ENCODE measurements at regions not wholly inside any gene's neighbourhood (a gene's known extent, or its start where the extent isn't known, plus 50 kb on each side); places are given as distances from the start of the nearest gene placed in this dataset.

GRCh38 chr3:164608554-164609276 lies 469.6 kb downstream of the SI start:
- H2AFZ ChIP-seq (ENCODE audit: low read depth, low read length): no peak overlapping the region
- H3K4me3 ChIP-seq: no peak overlapping the region
- no peaks in the 10 kb centered on the region for H3K9me1 ChIP-seq (ENCODE audit: control insufficient read depth, insufficient read depth, low read length)
- H4K20me1 ChIP-seq (replicated peaks; ENCODE audit: control insufficient read depth, insufficient read depth, low read length): no peaks in the 10 kb centered on the region
- in situ Hi-C loops (cut with MboI) (no loop called here), intact Hi-C loops (cut with micrococcal nuclease) (no loop called here)
- H3K27ac ChIP-seq (ENCODE audit: extremely low read depth, low read depth, low read length): no peak overlapping the region
- DNase-seq (ENCODE audit: extremely low read depth in 1 of 4, low spot score in 3 of 4) (no peak), ATAC-seq (no peak), FAIRE-seq (no peak)
- TF ChIP-seq MEIS2 (IDR thresholded peaks at IDR 0.05; ENCODE audit: partially characterized antibody) (no peak), PKNOX1 (IDR thresholded peaks at IDR 0.05) (no peak), RUNX1 (IDR thresholded peaks at IDR 0.05; ENCODE audit: low read depth) (no peak), ARID3A (IDR thresholded peaks at IDR 0.05; ENCODE audit: borderline replicate concordance, low read depth, low read length) (no peak)
- POLR2A ChIA-PET: no interaction called here
- no peaks in the 10 kb centered on the region for H3K4me1 ChIP-seq (replicated peaks in 1 of 2; ENCODE audit: control insufficient read depth in 2 of 2, insufficient read depth in 2 of 2, low read length in 2 of 2)
- 0 out of 2 replicates have a peak, but pooled peaks cover 2% of the 10 kb centered on the region for H3K9me3 ChIP-seq (replicated peaks; ENCODE audit: control insufficient read depth, insufficient read depth, low read depth, low read length)
- WGBS (ENCODE audit: insufficient coverage, low coverage, missing lambda C conversion rate): 1% methylated on average over 7 of the region's 7 CpGs
- H3K36me3 ChIP-seq (ENCODE audit: control insufficient read depth, insufficient read depth, low read length): no peaks in the 10 kb centered on the region
- CTCF ChIA-PET (ENCODE audit: low intra/inter-chr PET ratio): no interaction called here
- H3K27me3 ChIP-seq (ENCODE audit: control insufficient read depth in 2 of 2, insufficient read depth in 2 of 2, low read length in 2 of 2): no peaks in the 10 kb centered on the region
- no peak overlapping the region for H3K9ac ChIP-seq (ENCODE audit: insufficient read depth in 1 of 2, low read depth in 2 of 2, low read length in 2 of 2)
- no TSS peak for BruUV-seq (replicated peaks)
- H3K79me2 ChIP-seq (ENCODE audit: control insufficient read depth, insufficient read depth, low read length): no peaks in the 10 kb centered on the region
- no peak overlapping the region for H3K4me2 ChIP-seq (ENCODE audit: insufficient read depth, low read length)
